GM21515 (cell line): ENCODE measurements at regions not wholly inside any gene's neighbourhood (a gene's known extent, or its start where the extent isn't known, plus 50 kb on each side); places are given as distances from the start of the nearest gene placed in this dataset.

Experiments
- ATAC-seq: cut with Tn5 transposase; IDR thresholded peaks from one replicate; pipeline ENCODE4 v1.9.1; 2021; ENCODE audit not compliant: unreplicated experiment

DNA sequence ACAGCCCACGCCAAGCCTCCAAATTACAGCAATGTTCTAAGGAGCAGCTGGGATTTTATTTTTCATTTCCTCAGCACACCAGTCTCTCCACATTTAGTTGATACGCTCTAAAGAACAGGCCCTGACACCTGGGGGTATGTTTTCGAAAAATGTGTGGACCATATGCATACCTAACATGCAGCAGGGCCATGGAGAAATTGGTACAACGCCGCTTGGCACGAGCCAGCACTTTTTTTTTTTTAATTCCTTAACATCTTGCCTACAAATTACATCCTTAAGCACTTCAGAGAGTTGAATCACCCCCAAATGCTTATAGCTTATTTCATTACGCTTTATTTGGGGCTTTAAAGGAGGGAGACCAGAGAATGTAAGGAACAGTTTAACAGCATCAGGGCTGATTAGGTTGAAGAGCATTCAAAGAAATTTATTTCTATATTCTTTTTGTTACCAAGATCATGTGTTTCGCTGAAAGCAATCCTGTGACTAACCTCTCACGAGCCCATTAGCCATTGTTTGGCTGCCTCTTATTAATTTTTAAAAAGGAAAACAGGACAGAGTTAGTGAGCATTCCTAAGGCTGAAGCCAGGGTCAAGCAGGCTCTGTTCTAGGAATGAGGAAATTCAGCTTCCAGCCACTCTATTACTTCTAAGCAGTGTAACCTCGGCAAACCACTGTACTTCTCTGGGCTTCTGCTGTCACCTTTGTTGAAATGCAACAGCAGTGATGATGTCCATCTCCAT is 173.8 kb downstream of the ACTL7B start:
- no peak for ATAC-seq

DNA sequence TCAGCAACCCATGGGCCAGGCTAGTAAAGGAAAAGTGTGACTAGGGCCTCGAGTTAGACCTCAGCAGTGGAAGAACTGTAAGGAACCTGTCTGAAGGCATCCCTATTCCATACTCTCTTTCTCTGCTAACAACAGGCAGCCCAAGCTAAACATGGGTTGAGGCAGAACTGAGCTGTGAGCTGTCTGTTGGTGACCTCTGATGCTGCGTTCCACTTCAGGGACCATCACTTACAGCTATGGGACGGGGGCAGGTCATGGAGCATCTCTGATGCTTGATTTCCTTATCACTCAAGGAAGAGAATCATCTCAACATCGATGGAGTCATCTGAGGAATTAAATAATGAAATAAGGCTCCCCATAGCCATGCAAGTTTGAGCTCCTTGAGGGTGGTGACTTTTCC is 174.8 kb downstream of the ACTL7B start:
- ATAC-seq, result no peak

DNA sequence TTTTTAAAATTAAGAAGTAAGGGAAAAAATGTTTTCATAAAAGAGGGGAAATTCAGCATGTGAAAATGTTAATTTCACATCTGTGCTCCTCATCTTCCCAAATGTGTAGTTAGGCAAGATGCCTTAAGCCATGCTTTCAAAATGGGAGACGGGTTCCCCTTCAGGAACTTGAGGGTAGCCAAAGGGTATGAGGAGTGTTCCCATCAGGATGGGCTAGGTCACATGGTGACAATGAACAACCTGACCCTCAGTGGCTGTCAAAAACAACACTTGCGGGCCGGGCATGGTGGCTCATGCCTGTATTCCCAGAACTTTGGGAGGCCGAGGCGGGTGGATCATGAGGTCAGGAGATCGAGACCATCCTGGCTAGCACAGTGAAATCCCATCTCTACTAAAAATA is 178.0 kb downstream of the ACTL7B start:
- no peak for ATAC-seq

DNA sequence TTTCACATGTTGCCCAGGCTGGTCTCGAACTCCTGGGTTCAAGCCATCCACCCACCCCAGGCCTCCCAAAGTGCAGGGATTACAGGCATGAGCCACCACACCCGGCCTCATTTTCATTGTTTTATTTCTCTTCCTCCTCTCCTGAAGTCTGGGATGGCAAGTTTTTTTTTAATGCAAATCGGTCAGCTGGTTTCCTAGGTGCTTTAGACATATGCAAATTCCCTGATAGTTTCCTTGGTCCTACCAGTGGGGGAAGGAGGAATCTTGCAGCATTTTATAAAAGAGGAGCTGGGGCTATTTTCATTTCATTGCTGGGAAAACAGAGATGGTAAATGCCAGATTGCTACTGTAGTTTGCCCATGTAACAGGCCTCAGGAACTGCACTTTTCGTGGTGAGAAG is 179.4 kb downstream of the ACTL7B start:
- no peak for ATAC-seq

DNA sequence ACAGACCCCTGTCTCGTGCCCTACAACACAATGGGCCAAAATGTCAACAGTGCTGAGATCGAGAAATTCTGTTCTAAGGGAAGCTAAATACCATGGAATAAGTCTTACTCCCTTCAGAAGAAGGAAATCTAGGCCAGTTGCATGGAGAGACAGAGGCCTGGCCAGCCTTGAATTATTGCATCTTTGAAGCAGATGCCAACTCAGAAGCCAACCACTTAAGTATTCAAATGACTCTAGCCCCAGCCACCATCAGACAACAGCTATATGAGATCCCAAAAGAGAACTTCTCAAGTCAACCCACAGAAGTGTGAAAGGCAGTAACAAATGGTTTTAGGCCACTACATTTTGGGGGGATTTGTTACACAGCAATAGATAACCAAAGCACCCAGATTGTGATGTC is 180.1 kb downstream of the ACTL7B start:
- ATAC-seq, result no peak

DNA sequence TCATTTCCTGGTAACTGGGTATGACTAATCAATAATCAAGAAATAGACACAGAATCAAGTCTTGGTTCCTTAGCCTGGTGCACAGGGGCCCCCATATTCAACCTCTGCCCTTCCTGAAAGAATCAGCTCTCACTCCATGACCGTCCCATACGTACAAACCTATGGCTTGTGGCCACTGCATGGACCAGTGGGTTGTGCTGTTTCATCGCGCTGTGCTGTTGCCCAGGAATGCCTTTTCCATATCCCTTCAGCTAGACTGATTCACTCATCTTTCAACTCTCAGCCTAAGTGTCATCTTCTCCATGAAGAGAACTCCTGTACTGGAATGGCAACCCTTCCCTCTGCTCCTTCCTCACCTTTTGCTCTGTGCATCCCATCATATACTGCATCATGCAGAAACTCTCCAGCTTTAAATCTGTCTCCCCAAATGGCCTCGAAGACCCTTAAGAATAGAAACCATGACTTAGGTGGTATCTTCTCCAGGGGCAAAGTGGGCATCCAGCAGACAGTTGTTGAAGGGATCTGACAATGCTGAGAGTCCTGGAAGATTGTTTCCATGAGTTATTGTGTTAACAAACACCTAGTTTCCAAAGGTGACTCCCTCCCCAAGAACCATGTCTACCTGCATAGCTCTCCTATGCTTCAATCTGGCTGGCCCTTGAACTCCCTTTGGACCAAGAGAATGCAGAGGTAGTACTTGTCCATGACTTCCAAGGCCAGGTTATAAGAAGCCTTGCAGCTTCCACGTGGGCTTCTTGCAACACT is 180.8 kb downstream of the ACTL7B start:
- ATAC-seq, result no peak

DNA sequence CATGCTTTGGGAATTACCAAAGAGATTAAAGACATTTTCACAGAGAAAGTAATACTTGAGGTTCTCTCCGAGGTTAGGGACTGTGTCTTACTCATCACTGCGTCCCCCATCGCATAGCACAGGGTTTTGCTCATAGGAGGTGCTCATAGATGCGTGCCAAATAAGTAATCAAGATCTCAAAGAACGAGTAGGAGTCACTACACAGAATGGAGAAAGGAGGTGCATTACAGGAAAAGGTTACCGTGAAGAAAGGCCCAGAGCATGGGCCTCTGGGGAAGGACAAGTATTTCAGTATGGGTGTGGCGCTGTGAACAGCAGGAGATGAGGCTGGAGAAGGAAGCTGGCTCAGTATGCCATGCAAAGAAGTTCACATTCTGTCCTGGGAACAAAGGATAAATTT is 182.4 kb downstream of the ACTL7B start:
- no peak for ATAC-seq

DNA sequence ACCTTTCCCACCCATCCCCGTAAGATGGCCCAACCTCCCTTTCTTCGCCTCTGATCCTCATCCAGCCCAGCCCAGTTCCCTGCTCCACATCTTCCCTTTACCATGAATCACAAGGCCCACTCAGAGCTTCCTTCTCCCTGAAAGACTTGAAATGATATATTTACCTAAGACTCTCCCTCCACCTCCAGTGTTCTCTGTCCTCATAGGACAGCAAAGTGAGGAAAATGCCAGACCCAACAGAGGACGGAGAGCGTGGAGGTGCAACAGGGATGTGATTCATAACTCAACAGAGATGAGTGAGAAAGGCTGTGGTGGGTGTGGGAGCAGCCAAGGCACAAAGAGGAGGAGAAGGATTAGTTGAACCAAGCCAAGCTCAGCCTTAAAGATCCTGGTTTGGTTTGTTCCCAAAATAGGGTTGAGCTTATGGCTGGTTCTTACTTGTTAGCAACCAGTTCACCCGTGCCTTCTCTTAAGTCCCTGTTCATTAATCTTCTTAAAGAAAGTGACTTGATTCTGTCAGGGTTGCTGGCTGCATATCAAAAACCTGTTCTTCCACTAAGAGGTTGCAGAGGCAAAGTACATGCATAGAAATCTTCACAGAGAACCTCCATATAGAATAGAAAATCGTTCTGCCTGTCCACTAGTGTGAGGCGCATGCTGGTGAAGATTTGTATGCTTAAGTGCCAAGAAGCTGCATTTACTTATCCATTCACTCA is 183.2 kb downstream of the ACTL7B start:
- no peak for ATAC-seq

DNA sequence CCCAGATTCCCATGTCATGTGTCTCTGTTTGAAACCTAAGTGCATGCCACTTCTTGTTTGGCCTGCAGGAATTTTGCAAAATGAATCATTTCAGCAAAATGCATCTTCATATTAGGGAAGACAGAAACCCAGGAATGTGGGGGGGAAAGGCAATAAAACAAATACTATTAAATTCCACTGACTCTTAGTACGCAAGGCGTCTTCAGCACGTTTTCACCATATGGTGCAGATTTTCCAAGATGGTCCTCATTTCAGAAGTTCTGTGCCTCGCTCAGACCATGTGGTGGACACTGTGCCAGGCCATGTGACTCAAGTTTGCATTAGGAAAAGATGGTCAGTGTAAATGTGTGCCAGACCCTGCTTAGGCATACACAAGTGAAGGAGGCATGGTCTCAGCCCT is 184.0 kb downstream of the ACTL7B start:
- no peak for ATAC-seq

DNA sequence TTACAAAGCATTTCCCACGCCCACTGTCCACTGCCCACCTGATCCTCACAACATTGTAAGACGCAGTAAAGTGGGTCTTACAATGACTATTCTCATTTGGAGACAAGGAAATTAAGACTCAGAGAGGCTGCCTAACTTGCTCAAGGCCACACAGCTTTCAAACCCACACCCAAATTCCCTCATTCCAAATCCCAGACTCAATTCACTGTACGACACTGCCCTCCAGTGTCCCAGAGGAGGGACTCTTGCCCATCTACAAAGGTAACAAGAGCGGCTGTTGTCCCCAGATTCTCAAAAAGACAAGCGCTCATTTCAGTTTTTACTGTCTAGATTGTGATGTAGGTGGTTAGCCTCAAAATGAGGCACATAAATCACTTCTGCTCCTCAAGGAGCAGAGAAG is 184.6 kb downstream of the ACTL7B start:
- ATAC-seq, result no peak

DNA sequence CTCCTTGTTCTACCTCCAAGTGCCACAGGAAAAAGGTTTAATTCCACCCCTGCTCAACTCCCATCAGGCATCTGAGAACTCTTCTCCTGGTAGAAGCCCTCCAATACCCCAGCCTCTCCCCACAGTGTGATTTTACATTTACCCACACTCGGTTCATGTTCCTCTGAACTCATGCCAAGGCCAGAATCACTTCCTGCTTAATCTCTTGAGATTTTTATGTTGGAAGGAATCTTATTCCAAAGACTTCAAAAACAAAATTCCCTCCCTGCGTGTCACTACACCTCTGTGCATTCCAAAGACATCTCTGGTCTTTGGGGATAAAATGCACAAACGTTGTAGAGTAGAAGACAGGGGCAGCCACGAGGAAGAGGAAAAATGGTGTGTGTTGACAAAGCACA is 186.8 kb downstream of the ACTL7B start:
- ATAC-seq, result no peak

DNA sequence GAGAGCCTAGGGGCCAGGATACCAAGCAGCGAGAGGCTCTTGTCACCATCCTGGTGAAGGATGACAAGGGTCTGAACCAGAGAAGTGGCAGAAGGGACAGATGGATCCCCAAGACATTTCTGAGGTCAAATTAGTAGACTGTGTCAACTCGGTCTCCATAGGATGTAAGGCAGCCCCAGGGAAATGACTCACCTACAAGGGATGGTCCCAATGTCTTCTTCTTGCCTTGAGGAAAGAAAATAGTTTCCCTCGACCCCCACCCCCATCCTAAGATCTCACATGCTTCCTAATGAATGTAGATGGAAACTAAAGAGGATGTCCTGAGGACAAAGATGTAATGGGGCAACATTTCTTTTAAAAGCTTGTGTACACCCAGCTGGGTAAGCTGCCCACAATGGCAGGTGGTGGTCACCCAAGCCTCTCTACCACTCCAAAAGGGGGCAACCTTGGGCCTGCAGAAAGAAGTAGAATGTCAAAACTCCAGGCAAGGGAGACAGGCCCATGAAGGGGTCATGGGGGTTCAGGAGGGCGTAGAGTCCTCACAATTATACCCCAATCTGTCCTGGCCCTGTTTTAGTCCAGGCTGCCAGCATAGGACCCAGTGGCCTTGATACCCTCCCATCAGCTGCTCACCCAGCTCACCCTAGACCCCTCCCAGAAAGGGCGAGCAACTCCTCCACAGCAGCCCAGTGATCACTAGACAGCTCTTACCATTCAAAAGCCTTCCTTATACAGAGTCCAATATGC is 187.4 kb downstream of the ACTL7B start:
- no peak for ATAC-seq

DNA sequence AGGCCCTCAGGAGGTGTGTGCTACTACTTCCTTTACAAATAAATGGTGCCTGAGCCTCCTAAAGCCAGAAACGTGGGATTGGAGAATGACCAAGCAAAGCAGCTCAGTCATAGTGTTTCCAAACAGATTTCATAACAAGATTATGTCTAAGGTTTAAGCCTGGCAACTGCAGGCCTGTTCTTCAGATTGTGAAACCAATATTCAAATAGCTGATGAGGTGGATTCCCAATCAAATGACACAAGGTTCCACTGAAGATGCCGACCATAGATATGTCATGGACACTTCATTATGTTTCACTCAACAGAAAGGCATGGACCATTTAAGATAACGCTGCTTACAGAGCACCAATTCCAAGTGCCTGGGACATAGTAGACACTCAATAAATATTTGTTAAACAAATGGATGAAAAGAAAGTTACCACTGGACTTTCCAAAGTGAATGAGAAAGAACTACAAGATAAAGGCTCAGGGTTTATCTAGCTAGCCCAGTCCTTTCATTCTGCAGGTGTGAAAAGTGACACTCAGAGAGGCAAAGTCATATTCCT is 189.5 kb downstream of the ACTL7B start:
- ATAC-seq, result no peak

DNA sequence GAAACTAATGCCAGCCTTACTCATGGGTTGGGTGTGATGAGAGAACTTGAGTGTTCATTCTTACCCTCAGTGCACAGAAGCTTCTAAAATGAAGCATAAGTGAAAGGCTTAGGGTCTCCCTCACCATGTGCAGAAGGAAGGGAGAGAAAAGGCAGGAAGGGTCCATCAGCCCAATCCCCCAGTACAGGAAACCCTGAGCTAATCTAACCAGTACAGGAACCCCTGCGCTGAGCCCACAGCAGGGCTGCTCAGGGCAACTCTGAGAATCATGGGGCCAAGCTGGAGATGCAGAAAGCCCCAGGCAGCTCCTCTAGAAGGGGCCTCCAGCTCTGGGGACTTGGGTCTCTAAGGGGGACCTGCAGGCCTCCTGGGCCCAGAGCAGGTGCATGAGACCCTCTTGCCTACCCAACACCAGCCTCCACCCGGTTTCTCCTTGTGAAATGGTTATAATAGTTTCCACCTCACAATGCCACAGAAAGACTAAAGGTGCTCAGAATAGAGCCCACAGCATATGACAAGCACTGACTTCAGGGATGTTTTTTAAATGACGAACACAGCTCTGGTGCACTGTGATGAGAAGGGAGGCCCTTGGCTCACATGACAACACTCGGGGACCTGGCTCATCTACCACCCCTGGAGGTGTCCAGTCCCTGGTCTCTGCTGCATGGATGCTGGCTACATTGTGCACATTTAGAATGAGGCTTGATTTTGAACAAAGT is 190.1 kb downstream of the ACTL7B start:
- no peak for ATAC-seq

DNA sequence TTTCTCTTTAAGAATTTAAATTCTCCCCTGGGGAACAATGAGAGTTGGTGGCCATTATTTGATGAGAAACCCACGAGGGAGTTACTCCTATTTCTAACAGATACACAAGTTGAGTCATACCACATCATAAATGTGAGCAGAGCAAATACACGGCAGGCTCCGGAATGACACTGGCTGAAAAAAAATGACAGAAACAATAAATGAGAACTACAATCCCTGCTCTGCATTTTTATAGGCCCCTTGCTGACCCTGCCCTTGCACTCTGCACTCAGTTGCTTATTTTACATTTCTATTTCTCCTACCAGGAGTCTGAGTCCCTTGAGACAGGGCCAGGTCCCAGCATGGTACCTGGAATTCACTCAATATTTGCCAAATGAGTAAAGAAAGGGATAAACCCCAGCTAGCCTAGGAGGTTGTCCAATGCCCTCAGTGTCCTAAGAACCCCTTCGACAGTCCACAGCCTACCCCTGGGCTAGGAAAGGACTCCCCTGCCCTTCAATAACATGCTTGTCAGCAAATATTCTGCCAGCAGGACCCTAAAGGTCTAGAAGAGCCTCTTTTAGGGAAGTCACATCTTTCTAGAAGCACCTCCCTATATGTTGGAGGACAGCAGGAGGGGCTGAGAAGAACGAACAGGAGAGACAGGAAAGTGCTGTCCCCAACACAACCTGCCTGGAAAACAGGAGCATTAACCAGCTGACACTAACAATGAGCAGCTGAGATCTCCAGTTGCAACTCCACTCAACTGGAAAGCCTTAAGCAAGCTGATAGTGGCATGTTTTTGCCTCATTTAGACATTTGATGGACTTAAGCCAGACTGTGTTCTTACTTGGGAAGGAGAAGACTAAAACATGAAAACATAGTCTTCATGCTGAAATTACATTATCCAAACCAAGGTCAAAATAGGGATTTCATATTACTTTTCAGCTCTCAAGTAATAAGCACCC is 191.2 kb downstream of the ACTL7B start:
- ATAC-seq, result no peak

DNA sequence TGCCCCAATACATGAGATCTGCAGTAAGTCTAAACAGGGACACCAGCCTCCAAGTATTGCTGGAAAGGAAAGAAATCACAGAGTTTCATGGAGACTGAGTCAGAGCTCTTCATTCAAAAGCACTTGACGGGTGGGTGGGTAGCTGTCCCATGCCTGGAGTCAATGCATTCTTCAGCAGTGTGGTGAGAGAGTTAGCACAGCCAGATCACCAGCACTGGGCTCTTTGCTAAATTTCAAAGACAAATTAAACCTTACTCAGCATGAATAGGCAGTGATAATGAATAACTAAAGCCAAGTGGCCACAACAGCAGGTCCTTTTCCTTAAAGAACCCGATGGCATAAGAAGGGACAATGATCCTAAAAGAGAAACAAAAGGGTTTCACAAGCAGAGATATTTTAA is 192.4 kb downstream of the ACTL7B start:
- no peak for ATAC-seq

DNA sequence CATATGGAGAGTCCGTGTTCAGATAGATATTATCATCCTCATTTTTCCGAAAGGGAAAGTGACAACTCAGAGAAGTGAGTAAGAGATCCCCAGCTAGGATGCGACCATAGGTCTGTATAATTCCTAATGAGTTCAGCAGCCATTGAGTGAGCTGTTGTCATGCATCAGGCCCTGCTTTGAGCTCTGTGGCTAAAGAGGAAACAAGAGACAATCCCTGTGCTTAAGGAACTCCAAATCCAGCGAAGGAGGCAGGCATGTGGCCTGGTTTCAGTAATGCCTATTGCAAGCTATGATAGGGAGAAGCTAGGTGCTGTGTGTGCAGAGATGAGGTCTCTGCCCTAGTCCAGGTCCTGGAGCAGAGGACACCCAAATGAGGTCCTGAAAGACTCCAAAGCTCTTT is 192.8 kb downstream of the ACTL7B start:
- ATAC-seq, result no peak

DNA sequence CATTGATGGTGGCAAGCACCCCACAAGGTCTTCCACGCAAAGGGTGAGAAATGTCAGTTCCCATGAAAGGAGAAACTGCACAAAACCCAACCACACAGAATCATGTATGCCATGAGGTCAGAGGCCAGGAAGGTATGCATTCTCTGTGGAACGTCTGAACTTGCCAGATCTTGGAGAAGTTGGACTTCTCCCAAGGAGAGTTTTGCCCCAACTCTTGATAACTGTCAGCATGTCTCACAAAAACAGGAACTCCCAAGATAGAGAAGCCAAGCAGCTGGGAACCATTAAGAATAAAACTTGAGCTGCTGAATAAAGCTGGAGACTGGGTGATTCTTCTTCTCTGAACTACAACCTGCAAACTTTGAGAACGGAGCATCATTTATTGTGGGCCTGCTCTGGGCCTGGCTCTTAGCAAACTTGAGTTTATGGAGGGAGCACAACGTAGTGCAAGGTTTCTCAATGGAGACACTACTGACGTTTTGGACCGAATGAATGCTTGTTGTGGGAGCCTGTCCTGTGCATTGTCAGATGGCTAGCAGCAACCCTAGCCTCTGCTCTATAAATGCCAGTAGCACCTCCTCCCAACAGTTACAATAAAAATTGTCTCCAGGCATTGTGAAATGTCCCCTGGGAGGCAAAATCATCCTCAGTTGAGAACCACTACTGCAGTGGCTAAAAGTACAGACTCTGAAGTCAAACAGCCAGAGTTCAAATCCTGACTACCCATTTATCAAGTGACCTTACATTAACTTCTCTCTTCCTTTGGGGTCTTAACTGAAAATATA is 193.5 kb downstream of the ACTL7B start:
- ATAC-seq, result no peak

DNA sequence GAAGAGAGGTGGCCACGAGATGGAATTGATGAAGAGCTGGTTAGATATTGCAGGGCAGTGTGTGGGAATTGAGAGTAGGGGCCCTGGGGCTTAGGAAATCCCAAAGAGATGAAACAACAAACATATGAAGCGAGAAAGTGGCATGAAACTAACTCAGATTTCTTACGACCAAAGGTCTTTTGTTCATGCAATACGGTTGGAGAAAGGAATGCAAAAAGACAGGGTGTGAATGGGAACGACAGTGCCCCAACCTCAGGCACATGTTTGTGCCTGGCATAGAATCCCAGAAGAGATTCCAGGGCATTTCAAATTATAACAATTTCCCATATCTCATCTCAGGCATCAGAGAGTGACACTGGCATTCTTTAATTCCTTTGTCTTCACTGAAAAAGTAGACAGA is 199.2 kb downstream of the ACTL7B start:
- ATAC-seq, result no peak
